Memory B cell (primary cell): ENCODE measurements at regions not wholly inside any gene's neighbourhood (a gene's known extent, or its start where the extent isn't known, plus 50 kb on each side); places are given as distances from the start of the nearest gene placed in this dataset.
A peak's percentile ranks its signal among the peaks of the same experiment; 100 is the strongest.

ENCODE experiments used
- ATAC-seq: fragments of 150-1000 bp; cut with Tn5 transposase; 2 replicates; pipeline ENCODE4 v1.10.0; 2021; ENCODE audit warnings: low read depth, mild to moderate bottlenecking, moderate library complexity
- DNase-seq, 2 donors: peaks; one replicate each; pipeline ENCODE4 v3.0.0; 2022; ENCODE audit warnings: low spot score in 2 of 2
- H3K27ac Mint-ChIP-seq: one replicate; pipeline ENCODE4 v1.8.0; 2022; ENCODE audit warnings: mild to moderate bottlenecking, moderate library complexity, mixed read lengths
- H3K27me3 Mint-ChIP-seq: one replicate; pipeline ENCODE4 v1.8.0; 2022; ENCODE audit warnings: mixed read lengths
- H3K36me3 Mint-ChIP-seq: one replicate; pipeline ENCODE4 v1.8.0; 2022; ENCODE audit warnings: mild to moderate bottlenecking, mixed read lengths
- H3K4me1 Mint-ChIP-seq: one replicate; pipeline ENCODE4 v1.8.0; 2022; ENCODE audit warnings: mixed read lengths
- H3K4me3 Mint-ChIP-seq: one replicate; pipeline ENCODE4 v1.8.0; 2022; ENCODE audit warnings: mild to moderate bottlenecking, moderate library complexity, mixed read lengths
- H3K9me3 Mint-ChIP-seq: one replicate; pipeline ENCODE4 v1.8.0; 2022; ENCODE audit warnings: mixed read lengths

- H3K27me3 Mint-ChIP-seq, result peaks cover 11% of the 10 kb centered on the region
- no peak overlapping the region for H3K27ac Mint-ChIP-seq
- H3K36me3 Mint-ChIP-seq, result no peaks in the 10 kb centered on the region
Observed at GRCh38 chr21:33121715-33122475, 52.0 kb downstream of the OLIG1 start.

GRCh38 chr21:33122507-33122906 is 52.6 kb downstream of the OLIG1 start:
- H3K4me1 Mint-ChIP-seq, result peaks cover 6% of the 10 kb centered on the region
- no peaks in the 10 kb centered on the region for H3K9me3 Mint-ChIP-seq
- no peak overlapping the region for H3K27ac Mint-ChIP-seq
- ATAC-seq (no peak), DNase-seq (no peak)
- H3K27me3 Mint-ChIP-seq, result peaks cover 11% of the 10 kb centered on the region
- no peaks in the 10 kb centered on the region for H3K36me3 Mint-ChIP-seq
- H3K4me3 Mint-ChIP-seq, result no peak overlapping the region

More at GRCh38 chr21:33121715-33122475, 52.0 kb downstream of the OLIG1 start:
- Mint-ChIP-seq H3K9me3 (no peaks in the 10 kb centered on the region), H3K4me3 (no peak overlapping the region), H3K4me1 (peaks cover under 1% of the 10 kb centered on the region)
- ATAC-seq, result no peak
- no peak for DNase-seq

- H3K4me3 Mint-ChIP-seq, result no peak overlapping the region
- no peak overlapping the region for H3K27ac Mint-ChIP-seq
- no peaks in the 10 kb centered on the region for H3K36me3 Mint-ChIP-seq
- H3K4me1 Mint-ChIP-seq, result peaks cover 6% of the 10 kb centered on the region
- no peaks in the 10 kb centered on the region for H3K9me3 Mint-ChIP-seq
- peaks cover 12% of the 10 kb centered on the region for H3K27me3 Mint-ChIP-seq
- DNase-seq (no peak), ATAC-seq (no peak)
Observed at GRCh38 chr21:33123374-33124123, 53.6 kb downstream of the OLIG1 start.

DNA sequence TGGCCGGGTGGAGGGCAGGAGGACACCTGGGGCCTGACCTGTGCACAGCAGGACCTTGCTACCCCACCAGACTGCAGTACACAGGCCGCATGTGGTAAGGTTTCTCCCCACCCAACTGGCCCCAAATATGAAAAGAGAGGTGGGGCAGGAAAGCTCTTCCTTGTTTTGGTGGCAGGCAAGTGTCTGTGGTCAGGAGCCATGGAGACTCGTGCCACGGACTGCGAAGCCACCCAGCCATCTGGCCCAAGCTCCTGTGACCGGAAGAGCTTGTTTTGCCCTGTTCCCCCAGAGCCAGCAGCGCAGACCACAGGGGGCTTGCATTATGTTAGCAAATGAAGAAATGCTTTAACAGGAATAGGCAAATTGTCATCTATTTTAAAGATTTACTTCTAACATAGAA is 54.9 kb downstream of the OLIG1 start:
- Mint-ChIP-seq H3K36me3 (no peaks in the 10 kb centered on the region), H3K9me3 (no peaks in the 10 kb centered on the region), H3K27ac (no peak overlapping the region), H3K4me1 (peaks cover 6% of the 10 kb centered on the region), H3K4me3 (no peak overlapping the region), H3K27me3 (peaks cover 20% of the 10 kb centered on the region)
- DNase-seq (no peak), ATAC-seq (no peak)

- H3K9me3 Mint-ChIP-seq, result no peaks in the 10 kb centered on the region
- H3K27me3 Mint-ChIP-seq, result peaks cover 25% of the 10 kb centered on the region
- ATAC-seq, result no peak
- H3K36me3 Mint-ChIP-seq, result no peaks in the 10 kb centered on the region
- no peak overlapping the region for H3K4me3 Mint-ChIP-seq
- H3K4me1 Mint-ChIP-seq, result peaks cover 6% of the 10 kb centered on the region
- no peak overlapping the region for H3K27ac Mint-ChIP-seq
- DNase-seq, result no peak
Observed at GRCh38 chr21:33125680-33126375, 55.9 kb downstream of the OLIG1 start.

DNA sequence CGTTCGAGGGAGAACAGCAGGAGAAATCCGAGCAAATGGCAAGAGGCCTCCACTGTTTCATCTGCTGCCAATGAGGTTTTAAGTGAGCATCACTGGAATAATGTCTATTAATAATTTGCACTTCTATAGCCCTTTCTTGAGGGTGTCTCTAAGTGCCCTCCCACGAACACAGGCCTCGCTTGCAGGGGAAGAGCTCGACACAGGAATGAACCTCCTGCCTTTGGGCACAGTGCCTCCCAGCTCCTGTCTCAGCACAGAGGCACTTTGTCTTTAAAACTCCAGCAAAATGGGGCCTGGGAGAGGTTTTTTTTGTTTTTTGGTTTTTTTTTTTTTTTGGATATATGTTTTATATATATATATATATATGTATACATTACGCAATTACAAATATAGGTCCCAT is 56.6 kb downstream of the OLIG1 start:
- Mint-ChIP-seq H3K27ac (no peak overlapping the region), H3K4me1 (peaks cover 6% of the 10 kb centered on the region), H3K27me3 (peaks cover 32% of the 10 kb centered on the region), H3K4me3 (no peak overlapping the region), H3K9me3 (no peaks in the 10 kb centered on the region), H3K36me3 (no peaks in the 10 kb centered on the region)
- ATAC-seq (no peak), DNase-seq (no peak)

DNA sequence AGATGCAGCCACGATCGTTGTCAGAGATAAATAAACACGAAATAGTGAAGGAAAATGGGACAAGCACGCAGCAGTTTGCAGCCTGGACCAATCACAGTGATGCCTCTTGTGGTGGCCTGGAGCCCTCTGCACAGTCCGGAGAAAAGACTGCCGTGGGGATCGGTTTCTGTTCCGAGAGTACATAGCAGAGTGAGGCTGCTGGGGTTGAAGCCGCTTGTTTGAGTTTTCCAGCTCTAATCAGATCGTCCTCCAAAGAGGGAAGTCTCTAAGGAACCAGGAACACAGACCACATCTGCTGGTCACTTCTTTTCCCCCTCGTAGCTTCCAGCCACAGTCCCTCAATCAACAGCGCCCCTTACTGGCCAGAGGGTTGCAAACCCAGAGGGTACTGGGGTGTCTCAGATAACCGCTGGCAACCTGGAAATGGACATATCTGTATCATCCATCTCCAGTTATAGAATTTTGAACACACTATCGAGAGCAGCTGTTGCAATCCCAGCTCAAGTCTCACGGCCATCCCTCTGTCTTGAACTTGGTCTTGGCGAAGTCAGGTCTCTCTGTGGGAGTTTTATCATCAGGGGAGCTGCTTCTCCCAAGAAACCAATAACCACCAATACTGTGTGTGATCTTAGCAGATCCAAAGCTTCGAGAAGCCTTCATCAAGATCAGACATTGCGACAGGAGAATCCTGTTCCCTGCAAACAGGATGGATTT is 57.4 kb downstream of the OLIG1 start:
- Mint-ChIP-seq H3K36me3 (no peaks in the 10 kb centered on the region), H3K9me3 (no peaks in the 10 kb centered on the region), H3K27me3 (peaks cover 31% of the 10 kb centered on the region), H3K27ac (no peak overlapping the region), H3K4me3 (no peak overlapping the region), H3K4me1 (peaks cover 6% of the 10 kb centered on the region)
- DNase-seq (peak in 1 of 2 donors; percentile 5), ATAC-seq (no peak)

DNA sequence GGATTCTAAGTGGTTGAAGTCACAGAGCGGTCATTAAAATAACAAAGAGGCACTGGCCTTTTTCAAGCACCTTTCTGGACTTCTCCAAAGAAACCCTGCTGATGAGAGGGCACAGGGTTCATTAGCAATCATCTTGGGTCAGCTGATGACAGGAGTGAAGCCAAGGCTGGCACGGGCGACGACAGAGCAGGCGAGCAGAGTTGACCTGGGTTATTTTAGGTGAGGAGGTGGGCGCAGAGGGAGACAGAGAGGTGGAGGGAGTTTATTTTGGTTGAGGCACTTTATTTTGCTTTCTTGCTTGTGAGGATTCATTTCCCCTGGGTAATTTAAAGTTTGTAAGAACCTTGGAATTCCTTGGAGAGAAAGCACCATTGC is 57.9 kb downstream of the OLIG1 start:
- ATAC-seq, result no peak
- no peaks in the 10 kb centered on the region for H3K9me3 Mint-ChIP-seq
- peaks cover 6% of the 10 kb centered on the region for H3K4me1 Mint-ChIP-seq
- H3K36me3 Mint-ChIP-seq, result no peaks in the 10 kb centered on the region
- H3K27me3 Mint-ChIP-seq, result peaks cover 34% of the 10 kb centered on the region
- H3K4me3 Mint-ChIP-seq, result no peak overlapping the region
- H3K27ac Mint-ChIP-seq, result no peak overlapping the region
- no peak for DNase-seq

- no peak overlapping the region for H3K27ac Mint-ChIP-seq
- DNase-seq (no peak), ATAC-seq (no peak)
- peaks cover 6% of the 10 kb centered on the region for H3K4me1 Mint-ChIP-seq
- peaks cover 34% of the 10 kb centered on the region for H3K27me3 Mint-ChIP-seq
- no peak overlapping the region for H3K4me3 Mint-ChIP-seq
- H3K36me3 Mint-ChIP-seq, result no peaks in the 10 kb centered on the region
- H3K9me3 Mint-ChIP-seq, result no peaks in the 10 kb centered on the region
Observed at GRCh38 chr21:33128538-33128937, 58.6 kb downstream of the OLIG1 start.

DNA sequence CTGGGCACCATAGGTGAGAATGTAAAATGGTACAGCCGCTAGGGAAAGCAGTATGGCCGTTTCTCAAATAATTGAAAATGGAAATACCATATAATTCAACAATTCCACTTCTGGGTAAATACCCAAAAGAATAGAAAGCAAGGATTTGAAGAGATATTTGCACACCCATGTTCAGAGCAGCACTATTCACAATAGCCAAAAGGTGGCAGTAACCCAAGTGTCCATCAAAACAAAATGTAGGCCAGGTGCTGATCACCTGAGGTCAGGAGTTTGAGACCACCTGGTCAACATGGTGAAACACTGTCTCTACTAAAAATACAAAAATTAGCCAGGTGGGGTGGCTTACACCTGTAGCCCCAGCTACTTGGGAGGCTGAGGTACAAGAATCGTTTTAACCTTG is 62.1 kb downstream of the OLIG1 start:
- H3K27me3 Mint-ChIP-seq, result peaks cover 29% of the 10 kb centered on the region
- H3K27ac Mint-ChIP-seq, result no peak overlapping the region
- DNase-seq, result no peak
- no peak for ATAC-seq
- no peak overlapping the region for H3K4me3 Mint-ChIP-seq
- peaks cover 3% of the 10 kb centered on the region for H3K4me1 Mint-ChIP-seq
- H3K9me3 Mint-ChIP-seq, result no peaks in the 10 kb centered on the region
- no peaks in the 10 kb centered on the region for H3K36me3 Mint-ChIP-seq

DNA sequence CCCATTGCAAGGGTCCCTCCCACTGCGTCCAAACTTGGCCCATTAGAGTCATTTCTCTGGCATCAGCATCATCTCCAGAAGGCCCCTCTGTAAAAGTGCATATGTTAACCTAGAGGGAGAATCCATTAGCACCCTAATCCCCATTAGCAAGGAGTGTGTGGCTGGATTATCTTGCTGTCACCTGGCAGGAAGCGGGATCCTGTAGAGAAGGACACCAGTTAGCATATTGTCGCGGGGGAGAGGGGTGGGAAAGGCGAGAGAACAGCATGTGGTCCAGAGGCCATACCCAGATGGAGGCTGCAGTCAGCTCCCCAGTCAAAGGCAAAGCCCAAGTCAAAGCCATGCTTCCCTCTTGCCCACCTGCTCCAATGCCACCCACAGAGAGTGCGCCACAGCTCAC is 64.0 kb downstream of the OLIG1 start:
- no peaks in the 10 kb centered on the region for H3K4me1 Mint-ChIP-seq
- H3K36me3 Mint-ChIP-seq, result no peaks in the 10 kb centered on the region
- DNase-seq (no peak), ATAC-seq (no peak)
- no peaks in the 10 kb centered on the region for H3K9me3 Mint-ChIP-seq
- no peak overlapping the region for H3K27ac Mint-ChIP-seq
- no peak overlapping the region for H3K4me3 Mint-ChIP-seq
- peaks cover 22% of the 10 kb centered on the region for H3K27me3 Mint-ChIP-seq

- no peak for DNase-seq
- ATAC-seq, result no peak
- Mint-ChIP-seq H3K36me3 (no peaks in the 10 kb centered on the region), H3K4me3 (no peak overlapping the region), H3K27me3 (peaks cover 20% of the 10 kb centered on the region), H3K4me1 (no peaks in the 10 kb centered on the region), H3K9me3 (no peaks in the 10 kb centered on the region), H3K27ac (no peak overlapping the region)
Observed at GRCh38 chr21:33135925-33136324, 66.0 kb downstream of the OLIG1 start.

- ATAC-seq, result no peak
- H3K4me3 Mint-ChIP-seq, result no peak overlapping the region
- peaks cover 12% of the 10 kb centered on the region for H3K27me3 Mint-ChIP-seq
- no peak overlapping the region for H3K27ac Mint-ChIP-seq
- H3K9me3 Mint-ChIP-seq, result no peaks in the 10 kb centered on the region
- H3K4me1 Mint-ChIP-seq, result no peaks in the 10 kb centered on the region
- no peaks in the 10 kb centered on the region for H3K36me3 Mint-ChIP-seq
- DNase-seq, result no peak
Observed at GRCh38 chr21:33136847-33137502, 67.0 kb downstream of the OLIG1 start.
